NCI-H2196 treated with DMSO at 0.1 percent for 48 hours (cell line): ENCODE measurements at regions not wholly inside any gene's neighbourhood (a gene's known extent, or its start where the extent isn't known, plus 50 kb on each side); places are given as distances from the start of the nearest gene placed in this dataset.
"Not testable (repeated sequence)": the region's sequence is repeated elsewhere in the genome, so short reads cannot be mapped to it uniquely, and the experiment has no call there.

Experiments used
- DNase-seq: peaks from one replicate; lab custom pipeline; 2025; ENCODE audit not compliant: unreplicated experiment; lab: John Stamatoyannopoulos, UW

- no peak for DNase-seq
These were observed 223.6 kb upstream of the KIF2A start for GRCh38 chr5:62082370-62082801.

GRCh38 chr5:62083247-62083646, 222.8 kb upstream of the KIF2A start:
- DNase-seq = no peak

- DNase-seq = no peak
These were observed 222.3 kb upstream of the KIF2A start for GRCh38 chr5:62083661-62084060.

GRCh38 chr5:62084391-62084790, 221.6 kb upstream of the KIF2A start:
- DNase-seq = no peak

- DNase-seq = no peak
These were observed 215.1 kb upstream of the KIF2A start for GRCh38 chr5:62090953-62091352.

GRCh38 chr5:62093411-62093810, 212.6 kb upstream of the KIF2A start:
- DNase-seq = no peak

- DNase-seq = no peak
These were observed 212.0 kb upstream of the KIF2A start for GRCh38 chr5:62093976-62094375.

GRCh38 chr5:62097361-62097760, 208.6 kb upstream of the KIF2A start:
- DNase-seq = no peak

GRCh38 chr5:62100201-62100600, 205.8 kb upstream of the KIF2A start:
- DNase-seq = no peak

GRCh38 chr5:62103863-62104262, 202.1 kb upstream of the KIF2A start:
- DNase-seq = not testable (repeated sequence)

GRCh38 chr5:62111428-62111827, 194.6 kb upstream of the KIF2A start:
- no peak for DNase-seq

- no peak for DNase-seq
These were observed 193.2 kb upstream of the KIF2A start for GRCh38 chr5:62112689-62113228.

- DNase-seq = no peak
These were observed 191.0 kb upstream of the KIF2A start for GRCh38 chr5:62115014-62115413.

GRCh38 chr5:62124266-62124665, 181.7 kb upstream of the KIF2A start:
- no peak for DNase-seq

- no peak for DNase-seq
These were observed 179.9 kb upstream of the KIF2A start for GRCh38 chr5:62126090-62126489.

- no peak for DNase-seq
These were observed 178.8 kb upstream of the KIF2A start for GRCh38 chr5:62127098-62127736.

GRCh38 chr5:62130107-62130506, 175.9 kb upstream of the KIF2A start:
- no peak for DNase-seq

- DNase-seq = no peak
These were observed 173.7 kb upstream of the KIF2A start for GRCh38 chr5:62132276-62132675.

GRCh38 chr5:62133426-62133825, 172.6 kb upstream of the KIF2A start:
- no peak for DNase-seq

- DNase-seq = no peak
These were observed 171.2 kb upstream of the KIF2A start for GRCh38 chr5:62134811-62135210.

- no peak for DNase-seq
These were observed 168.4 kb upstream of the KIF2A start for GRCh38 chr5:62137628-62138027.

GRCh38 chr5:62138607-62139006, 167.4 kb upstream of the KIF2A start:
- DNase-seq = no peak

- DNase-seq = no peak
These were observed 166.3 kb upstream of the KIF2A start for GRCh38 chr5:62139741-62140140.
